B cell (primary cell): ENCODE measurements at regions not wholly inside any gene's neighbourhood (a gene's known extent, or its start where the extent isn't known, plus 50 kb on each side); places are given as distances from the start of the nearest gene placed in this dataset.

Source experiments
- EZH2 ChIP-seq: IDR thresholded peaks from 2 replicates; pipeline ENCODE4 v1.6.1; 2012; ENCODE audit warnings: borderline replicate concordance, low read depth, mild to moderate bottlenecking, moderate library complexity, low read length; ENCODE audit not compliant: insufficient read depth, poor library complexity, severe bottlenecking
- TF ChIP-seq, protein P1 (sequence below): fragments of 200-600 bp; IDR thresholded peaks from one replicate; pipeline ENCODE4 v1.8.0; 2022; ENCODE audit warnings: antibody characterized with exemption, mild to moderate bottlenecking

GRCh38 chr2:129709001-129709955 lies 270.2 kb upstream of the RAB6C start:
- TF ChIP-seq, protein P1, sequence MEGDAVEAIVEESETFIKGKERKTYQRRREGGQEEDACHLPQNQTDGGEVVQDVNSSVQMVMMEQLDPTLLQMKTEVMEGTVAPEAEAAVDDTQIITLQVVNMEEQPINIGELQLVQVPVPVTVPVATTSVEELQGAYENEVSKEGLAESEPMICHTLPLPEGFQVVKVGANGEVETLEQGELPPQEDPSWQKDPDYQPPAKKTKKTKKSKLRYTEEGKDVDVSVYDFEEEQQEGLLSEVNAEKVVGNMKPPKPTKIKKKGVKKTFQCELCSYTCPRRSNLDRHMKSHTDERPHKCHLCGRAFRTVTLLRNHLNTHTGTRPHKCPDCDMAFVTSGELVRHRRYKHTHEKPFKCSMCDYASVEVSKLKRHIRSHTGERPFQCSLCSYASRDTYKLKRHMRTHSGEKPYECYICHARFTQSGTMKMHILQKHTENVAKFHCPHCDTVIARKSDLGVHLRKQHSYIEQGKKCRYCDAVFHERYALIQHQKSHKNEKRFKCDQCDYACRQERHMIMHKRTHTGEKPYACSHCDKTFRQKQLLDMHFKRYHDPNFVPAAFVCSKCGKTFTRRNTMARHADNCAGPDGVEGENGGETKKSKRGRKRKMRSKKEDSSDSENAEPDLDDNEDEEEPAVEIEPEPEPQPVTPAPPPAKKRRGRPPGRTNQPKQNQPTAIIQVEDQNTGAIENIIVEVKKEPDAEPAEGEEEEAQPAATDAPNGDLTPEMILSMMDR: no peak
- no peak for TF ChIP-seq EZH2
